Body of pancreas (tissue), 4 donors: ENCODE measurements at regions not wholly inside any gene's neighbourhood (a gene's known extent, or its start where the extent isn't known, plus 50 kb on each side); places are given as distances from the start of the nearest gene placed in this dataset.

Experiments used
- ATAC-seq: fragments of 150-250 bp; one replicate; pipeline ENCODE4 v1.9.1; 2016
- DNase-seq, 4 donors: peaks; one replicate each; pipeline ENCODE4 v3.0.0-alpha.2; 2019
- H3K27ac ChIP-seq, 4 donors: fragments of 200-600 bp; sonication (generic); 1 replicate in 3 of 4; 2 replicates in 1 of 4; pipeline versions ENCODE4 v1.5.1 to v1.6.1; 2016 to 2019; ENCODE audit warnings: mild to moderate bottlenecking in 1 of 4, mixed read lengths in 1 of 4, moderate library complexity in 1 of 4
- H3K27me3 ChIP-seq, 2 donors: fragments of 200-600 bp; sonication (generic); one replicate each; pipeline ENCODE4 v1.6.0; 2016; ENCODE audit warnings: mild to moderate bottlenecking in 1 of 2
- H3K36me3 ChIP-seq, 2 donors: fragments of 200-600 bp; sonication (generic); replicated peaks in 1 of 2; 2 replicates each; pipeline ENCODE4 v1.5.1; 2016; ENCODE audit warnings: low read depth in 2 of 2; ENCODE audit not compliant: insufficient read depth in 1 of 2
- H3K4me1 ChIP-seq: fragments of 200-600 bp; sonication (generic); one replicate; pipeline ENCODE4 v1.6.0; 2016
- H3K4me3 ChIP-seq, 2 donors: fragments of 200-600 bp; sonication (generic); 1 replicate in 1 of 2; 2 replicates in 1 of 2; pipeline ENCODE4 v1.5.1; 2016 to 2019
- H3K9me3 ChIP-seq, 3 donors: fragments of 200-600 bp; sonication (generic); 1 replicate in 2 of 3; 2 replicates in 1 of 3; pipeline ENCODE4 v1.5.1; 2016
- POLR2A ChIP-seq, 3 donors: fragments of 450-650 bp; IDR thresholded peaks; one replicate each; pipeline ENCODE4 v1.6.1; 2016; ENCODE audit warnings: antibody characterized with exemption in 3 of 3, mild to moderate bottlenecking in 2 of 3
- WGBS, 2 donors: methylation state at CpG; one replicate each; pipeline ENCODE4 v1.1.5; 2017; 5-methylcytosine and 5-hydroxymethylcytosine counted together
- intact Hi-C: fragments of 100-400 bp; cut with DNase I; formaldehyde crosslinking; loops from one replicate; pipeline ENCODE4 v1.15.1; 2023
- TF ChIP-seq, protein P1 (sequence below), 7 experiments: fragments of 450-650 bp in 4 of 7; fragments of 200-600 bp in 3 of 7; sonication (generic) in 3 of 7; IDR thresholded peaks; one replicate each; pipeline ENCODE4 v1.5.1; 2016 to 2019; ENCODE audit warnings: antibody characterized with exemption in 7 of 7

DNA sequence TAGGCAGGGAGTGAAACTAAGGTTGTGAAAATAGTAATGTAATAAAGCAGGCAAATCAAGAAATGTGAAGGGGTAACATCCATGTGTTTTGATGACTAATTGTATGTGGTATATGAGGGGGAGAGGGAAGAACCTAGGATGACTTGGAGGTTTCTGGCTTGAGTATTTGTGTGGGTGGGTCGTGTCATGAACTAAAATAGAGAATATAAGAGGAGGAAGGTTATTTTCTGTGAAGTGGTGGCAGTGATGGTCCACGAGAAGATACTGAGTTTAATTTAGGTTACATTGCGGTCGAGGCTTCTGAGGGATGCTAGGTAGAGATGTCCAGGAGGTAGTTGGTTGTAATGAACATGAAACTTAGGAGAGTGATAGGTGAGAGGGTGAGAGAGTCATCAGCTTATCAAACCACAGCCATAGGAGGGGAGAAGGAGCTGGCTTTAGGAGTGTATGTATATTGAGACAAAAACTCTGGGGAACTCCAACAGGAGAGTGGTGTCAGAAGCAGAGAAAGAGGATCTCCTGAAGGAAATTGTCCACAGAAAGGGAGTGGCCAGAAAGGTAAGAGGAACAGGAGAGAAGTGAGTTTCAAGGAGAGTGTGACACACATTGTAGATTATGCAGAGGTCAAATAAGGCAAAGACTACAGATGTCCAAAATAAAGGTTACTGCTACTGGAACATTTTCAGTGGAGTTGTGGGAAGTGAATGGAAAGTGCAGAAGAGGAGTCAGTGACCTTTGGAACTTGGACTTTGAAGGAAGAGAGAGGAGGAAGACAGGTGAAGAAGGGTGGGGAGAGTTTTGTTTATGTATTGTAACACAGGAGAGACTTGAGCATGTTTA is 89.0 kb upstream of the MACF1 start:
- H3K36me3 ChIP-seq, result no peaks in the 10 kb centered on the region
- WGBS, 2 donors, result 73 to 82% methylated on average over 4 of the region's 4 CpGs
- ATAC-seq (no peak), DNase-seq (no peak)
- H3K27ac ChIP-seq, result peak overlapping the region in 2 of 4 donors; percentile 26 to 30
- H3K4me1 ChIP-seq, result peaks cover 49% of the 10 kb centered on the region
- H3K4me3 ChIP-seq, result no peak overlapping the region
- no peaks in the 10 kb centered on the region for H3K27me3 ChIP-seq
- intact Hi-C loops, result no loop called here
- TF ChIP-seq, protein P1, sequence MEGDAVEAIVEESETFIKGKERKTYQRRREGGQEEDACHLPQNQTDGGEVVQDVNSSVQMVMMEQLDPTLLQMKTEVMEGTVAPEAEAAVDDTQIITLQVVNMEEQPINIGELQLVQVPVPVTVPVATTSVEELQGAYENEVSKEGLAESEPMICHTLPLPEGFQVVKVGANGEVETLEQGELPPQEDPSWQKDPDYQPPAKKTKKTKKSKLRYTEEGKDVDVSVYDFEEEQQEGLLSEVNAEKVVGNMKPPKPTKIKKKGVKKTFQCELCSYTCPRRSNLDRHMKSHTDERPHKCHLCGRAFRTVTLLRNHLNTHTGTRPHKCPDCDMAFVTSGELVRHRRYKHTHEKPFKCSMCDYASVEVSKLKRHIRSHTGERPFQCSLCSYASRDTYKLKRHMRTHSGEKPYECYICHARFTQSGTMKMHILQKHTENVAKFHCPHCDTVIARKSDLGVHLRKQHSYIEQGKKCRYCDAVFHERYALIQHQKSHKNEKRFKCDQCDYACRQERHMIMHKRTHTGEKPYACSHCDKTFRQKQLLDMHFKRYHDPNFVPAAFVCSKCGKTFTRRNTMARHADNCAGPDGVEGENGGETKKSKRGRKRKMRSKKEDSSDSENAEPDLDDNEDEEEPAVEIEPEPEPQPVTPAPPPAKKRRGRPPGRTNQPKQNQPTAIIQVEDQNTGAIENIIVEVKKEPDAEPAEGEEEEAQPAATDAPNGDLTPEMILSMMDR (IDR thresholded peaks at IDR 0.05), result no peak
- no peak for TF ChIP-seq POLR2A (IDR thresholded peaks at IDR 0.05)
- no peaks in the 10 kb centered on the region for H3K9me3 ChIP-seq

GRCh38 chr1:39116116-39116607 is 88.3 kb upstream of the MACF1 start:
- H3K27me3 ChIP-seq, result no peaks in the 10 kb centered on the region
- DNase-seq (no peak), ATAC-seq (no peak)
- peak overlapping the region in 3 of 4 donors; percentile 26 to 47 (median 30) for H3K27ac ChIP-seq
- H3K4me3 ChIP-seq, result no peak overlapping the region
- WGBS, 2 donors, result 53 to 67% methylated on average over 3 of the region's 3 CpGs
- intact Hi-C loops, result no loop called here
- TF ChIP-seq POLR2A (IDR thresholded peaks at IDR 0.05), result no peak
- TF ChIP-seq, protein P1 (IDR thresholded peaks at IDR 0.05), result no peak
- H3K4me1 ChIP-seq, result peaks cover 43% of the 10 kb centered on the region
- H3K36me3 ChIP-seq, result no peaks in the 10 kb centered on the region
- no peaks in the 10 kb centered on the region for H3K9me3 ChIP-seq

DNA sequence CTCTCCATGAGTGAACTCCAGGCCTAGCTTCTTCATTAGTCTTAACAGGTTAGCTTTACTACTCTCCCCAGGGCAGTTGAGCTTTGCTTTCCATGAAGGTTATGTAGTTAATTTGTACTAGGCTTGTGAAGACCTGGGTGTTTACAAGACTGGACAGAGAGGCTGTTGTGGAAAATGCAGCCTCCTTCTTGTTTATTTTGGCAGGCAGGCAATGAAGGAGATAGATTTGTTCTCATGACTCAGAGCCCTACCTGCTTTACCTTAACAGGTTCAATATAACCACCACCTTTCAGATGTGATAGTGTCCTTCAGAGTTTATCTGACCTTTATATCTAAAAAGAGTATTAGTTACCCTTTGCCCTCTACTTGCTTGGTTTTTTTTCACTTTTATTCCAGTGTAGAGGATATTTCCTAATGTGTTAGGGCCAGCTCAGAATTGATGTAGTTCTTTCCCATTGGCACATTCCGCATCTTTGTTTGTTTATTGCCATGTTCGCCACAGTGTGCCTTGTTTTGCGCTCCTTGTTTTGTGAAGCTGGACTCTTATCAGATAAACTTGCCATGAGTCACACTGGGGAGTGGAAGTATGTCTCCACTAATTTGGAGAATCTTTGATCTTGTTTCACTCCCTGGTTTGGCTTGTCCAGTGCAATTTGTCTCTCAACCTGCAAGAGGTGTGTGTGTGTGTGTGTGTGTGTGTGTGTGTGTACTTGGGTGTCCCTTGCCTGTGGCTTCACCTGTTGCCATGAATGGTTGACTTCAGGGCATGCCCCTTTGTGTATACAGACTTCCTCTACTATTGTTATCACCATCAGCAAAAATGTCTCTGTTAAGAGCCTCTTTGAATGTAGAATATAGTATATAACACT is 87.4 kb upstream of the MACF1 start:
- 33 to 48% methylated on average over 3 of the region's 3 CpGs for WGBS, 2 donors
- TF ChIP-seq, protein P1 (IDR thresholded peaks at IDR 0.05), result no peak
- peak overlapping the region; percentile 23 to 47 (median 28) for H3K27ac ChIP-seq
- H3K4me3 ChIP-seq, result no peak overlapping the region
- intact Hi-C loops, result no loop called here
- no peaks in the 10 kb centered on the region for H3K36me3 ChIP-seq
- ATAC-seq (peak; percentile 75), DNase-seq (no peak)
- no peaks in the 10 kb centered on the region for H3K27me3 ChIP-seq
- peaks cover 43% of the 10 kb centered on the region for H3K4me1 ChIP-seq
- H3K9me3 ChIP-seq, result no peaks in the 10 kb centered on the region

- Histone ChIP-seq H3K27ac (peak overlapping the region in 2 of 4 donors; percentile 26 to 30), H3K27me3 (no peaks in the 10 kb centered on the region), H3K9me3 (no peaks in the 10 kb centered on the region), H3K4me3 (no peak overlapping the region), H3K4me1 (peaks cover 43% of the 10 kb centered on the region), H3K36me3 (no peaks in the 10 kb centered on the region)
- WGBS, 2 donors, result 20 to 31% methylated on average over 1 of the region's 1 CpG
- ATAC-seq (no peak), DNase-seq (no peak)
- intact Hi-C loops, result no loop called here
- TF ChIP-seq, protein P1 (IDR thresholded peaks at IDR 0.05), result no peak
- no peak for TF ChIP-seq POLR2A (IDR thresholded peaks at IDR 0.05)
Measured at GRCh38 chr1:39117899-39118450, 86.5 kb upstream of the MACF1 start.
